ENCODE measurements at regions not wholly inside any gene's neighbourhood (a gene's known extent, or its start where the extent isn't known, plus 50 kb on each side); places are given as distances from the start of the nearest gene placed in this dataset.

DNA sequence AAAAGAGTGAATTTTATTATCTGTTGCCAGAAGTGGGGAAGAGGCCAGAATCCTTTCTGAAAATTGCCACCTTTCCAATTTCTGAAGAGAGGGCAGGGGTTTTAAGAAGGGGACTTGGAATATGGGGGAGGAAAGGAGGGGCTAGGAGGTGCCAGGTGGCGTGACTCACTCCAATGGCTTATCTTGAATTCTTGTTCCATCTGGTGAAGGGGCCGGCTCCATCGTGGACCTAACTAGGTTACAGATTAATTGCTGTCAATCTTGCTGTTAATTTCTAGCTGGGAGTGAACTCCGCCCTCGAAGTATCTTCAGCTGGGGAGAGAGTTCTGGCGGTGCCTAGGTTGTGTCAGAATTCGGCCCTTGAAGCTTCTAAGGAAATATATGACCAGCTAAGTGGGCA lies 138.7 kb downstream of the YTHDC2 start:
- no peak for TF ChIP-seq POLR2A (IDR thresholded peaks at IDR 0.05)
- no peak for TF ChIP-seq POLR2AphosphoS5 (IDR thresholded peaks at IDR 0.05)

Measured in breast epithelium (tissue), 3 donors.